CD4-positive, alpha-beta T cell treated with Interleukin-1 beta for 1 hour (primary cell): ENCODE measurements at regions not wholly inside any gene's neighbourhood (a gene's known extent, or its start where the extent isn't known, plus 50 kb on each side); places are given as distances from the start of the nearest gene placed in this dataset.
A peak's percentile ranks its signal among the peaks of the same experiment; 100 is the strongest.

Experiments used
- DNase-seq, 2 donors: peaks; one replicate each; pipeline ENCODE4 v3.0.0-alpha.2; 2020 to 2022

GRCh38 chr16:72501739-72502593 lies 330.0 kb upstream of the PMFBP1 start:
- DNase-seq: peak; percentile 7 to 22

- no peak for DNase-seq
Measured at GRCh38 chr16:72500545-72500944, 328.6 kb upstream of the PMFBP1 start.

- DNase-seq: no peak
Measured at GRCh38 chr16:72493716-72494415, 321.9 kb upstream of the PMFBP1 start.

- no peak for DNase-seq
Measured at GRCh38 chr16:72487283-72487682, 315.3 kb upstream of the PMFBP1 start.

- peak in 1 of 2 donors; percentile 24 for DNase-seq
Measured at GRCh38 chr16:72482695-72483094, 310.7 kb upstream of the PMFBP1 start.

- DNase-seq: no peak
Measured at GRCh38 chr16:72481419-72481818, 309.5 kb upstream of the PMFBP1 start.

DNA sequence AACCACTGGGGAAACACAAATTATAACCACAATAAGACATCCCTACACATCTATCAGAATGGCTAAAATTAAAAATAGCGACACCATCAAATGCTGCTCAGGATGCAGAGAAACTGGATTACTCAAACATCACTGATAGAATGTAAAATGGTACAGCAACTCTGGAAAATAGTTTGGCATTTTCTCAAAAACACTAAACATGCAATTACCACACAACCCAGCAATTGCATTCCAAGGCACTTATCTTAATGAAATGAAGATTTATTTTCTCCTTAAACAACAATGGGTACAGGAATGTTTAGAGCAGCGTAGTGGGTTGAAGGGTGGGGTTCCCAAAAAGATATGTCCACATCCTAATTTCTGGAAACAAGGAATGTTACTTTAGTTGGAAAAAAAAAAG lies 309.0 kb upstream of the PMFBP1 start:
- DNase-seq: no peak

GRCh38 chr16:72475688-72476087 lies 303.7 kb upstream of the PMFBP1 start:
- no peak for DNase-seq

- peak in 1 of 2 donors; percentile 4 for DNase-seq
Measured at GRCh38 chr16:72474501-72475123, 302.7 kb upstream of the PMFBP1 start.

DNA sequence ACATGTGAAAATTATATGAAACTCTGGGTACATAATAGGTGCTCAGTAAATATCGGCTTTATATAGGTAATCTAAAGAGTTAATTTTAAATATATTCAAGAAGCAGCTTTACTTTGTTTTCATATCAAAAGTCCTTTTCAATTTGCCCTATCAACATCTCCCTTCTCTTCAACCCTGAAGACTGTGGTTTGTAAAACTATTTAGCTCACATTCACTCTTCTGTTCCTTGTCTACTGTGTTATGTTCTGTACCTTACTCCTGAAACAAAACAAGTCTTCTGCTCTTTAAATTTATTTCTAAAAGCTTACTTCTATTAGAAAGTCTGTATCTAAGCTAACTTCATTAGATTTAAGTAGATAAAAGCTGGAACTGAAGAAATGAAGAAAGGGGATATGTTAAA lies 301.7 kb upstream of the PMFBP1 start:
- DNase-seq: no peak

GRCh38 chr16:72471317-72471924 lies 299.5 kb upstream of the PMFBP1 start:
- no peak for DNase-seq

DNA sequence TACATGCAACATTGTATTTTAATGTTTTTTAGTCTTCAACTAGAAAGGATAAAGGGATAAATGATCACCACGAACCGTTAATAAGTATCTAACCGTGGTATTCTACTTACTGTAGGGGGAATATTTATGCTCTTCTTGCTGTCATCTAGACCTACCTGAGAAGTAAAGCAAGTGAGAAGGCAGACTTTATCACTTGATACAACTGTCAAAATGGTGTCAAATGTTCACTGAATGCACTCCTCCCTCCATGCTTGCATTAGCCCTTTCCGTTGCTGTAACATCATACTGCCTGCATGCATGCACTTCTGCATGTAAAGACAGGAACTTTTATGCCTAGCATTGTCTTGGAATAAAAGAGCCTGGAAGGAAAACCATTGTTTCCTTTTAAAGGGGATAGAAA lies 298.6 kb upstream of the PMFBP1 start:
- DNase-seq: no peak

DNA sequence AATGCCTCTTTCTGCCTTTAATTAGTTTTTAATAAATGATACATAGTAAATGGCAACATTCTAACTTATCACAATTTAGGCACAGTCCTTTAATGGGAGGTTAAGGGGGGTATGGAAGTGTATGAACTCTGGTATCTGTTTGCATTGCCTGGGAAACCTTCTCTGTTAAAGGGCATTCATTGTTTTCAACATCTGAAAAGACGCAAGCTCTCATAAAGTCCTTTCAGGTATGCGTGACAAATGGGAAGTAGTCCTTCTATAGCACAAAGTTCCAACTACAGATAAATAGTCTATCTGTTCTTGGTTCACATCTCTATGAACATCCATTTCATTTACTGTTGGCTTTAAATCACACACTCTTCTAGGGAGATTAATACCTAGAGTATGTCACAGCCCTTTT lies 298.0 kb upstream of the PMFBP1 start:
- DNase-seq: no peak

DNA sequence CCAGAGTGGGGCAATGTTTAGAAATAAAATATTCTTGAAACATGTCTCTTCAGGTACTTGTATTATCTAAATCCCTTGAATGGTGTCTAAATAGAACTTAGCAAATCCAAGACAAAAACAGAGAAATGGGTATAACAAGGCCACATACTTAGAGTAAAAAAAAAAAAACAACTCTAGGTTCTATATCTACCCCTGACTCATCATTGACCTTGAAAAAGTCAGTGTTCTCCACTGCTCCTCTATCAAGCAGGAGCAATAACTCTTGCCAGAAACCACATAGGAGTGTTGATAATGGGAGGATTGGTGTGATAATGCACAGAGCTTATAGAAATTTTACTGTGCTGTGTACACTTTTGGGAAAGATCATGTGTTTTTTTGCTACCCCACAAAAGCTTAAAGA lies 296.6 kb upstream of the PMFBP1 start:
- no peak for DNase-seq

DNA sequence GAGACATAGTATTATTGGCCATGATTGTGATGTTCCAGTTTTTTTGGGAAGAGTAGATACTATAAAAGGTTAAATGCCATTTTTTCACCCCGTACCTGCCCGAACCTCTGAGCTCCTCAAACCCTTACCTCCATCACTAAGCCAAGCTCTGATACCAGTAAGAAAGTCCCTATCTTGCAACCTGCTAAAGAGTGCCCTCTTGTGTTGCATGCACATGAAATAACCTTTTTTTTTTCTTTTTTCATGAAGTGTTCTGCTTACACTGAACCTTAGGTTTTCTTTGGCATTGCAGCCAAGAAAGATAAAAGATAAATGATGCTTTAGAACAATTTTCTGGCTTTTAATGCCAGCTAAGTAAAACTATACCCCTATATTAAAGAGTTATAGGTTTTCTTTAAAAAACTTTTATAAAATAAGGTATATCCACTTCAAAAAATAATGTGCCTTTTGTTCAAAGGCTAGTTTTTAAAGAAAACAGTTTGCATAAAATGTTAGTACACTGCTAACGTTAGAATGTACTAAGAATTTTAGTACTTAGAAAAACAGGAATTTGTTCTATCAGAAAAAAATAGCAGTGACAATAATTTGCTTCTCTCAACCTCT lies 295.3 kb upstream of the PMFBP1 start:
- peak in 1 of 2 donors; percentile 3 for DNase-seq

- no peak for DNase-seq
Measured at GRCh38 chr16:72464597-72465368, 292.8 kb upstream of the PMFBP1 start.

- no peak for DNase-seq
Measured at GRCh38 chr16:72464052-72464451, 292.1 kb upstream of the PMFBP1 start.

DNA sequence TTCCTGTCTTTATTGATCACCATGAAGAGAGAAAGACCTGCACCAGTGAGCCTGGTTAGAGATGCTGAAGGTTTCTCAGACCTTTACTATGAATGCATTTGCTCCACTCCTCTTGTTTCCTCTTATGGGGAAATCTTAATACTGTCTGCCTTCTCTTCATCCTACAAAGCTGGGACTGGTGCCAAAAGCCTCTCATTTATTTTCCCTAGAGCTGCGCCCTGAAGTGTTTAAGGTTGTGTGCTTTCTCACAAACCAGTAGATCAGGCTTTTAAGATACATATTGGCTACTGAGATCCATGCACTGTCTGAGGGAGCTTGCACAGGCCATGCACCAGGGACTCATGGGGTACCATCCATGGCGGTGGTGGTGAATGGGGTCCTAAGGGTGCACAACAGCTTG lies 286.1 kb upstream of the PMFBP1 start:
- no peak for DNase-seq

- DNase-seq: no peak
Measured at GRCh38 chr16:72457243-72457940, 285.4 kb upstream of the PMFBP1 start.

- DNase-seq: no peak
Measured at GRCh38 chr16:72455743-72456659, 284.0 kb upstream of the PMFBP1 start.
